ENCODE measurements at regions not wholly inside any gene's neighbourhood (a gene's known extent, or its start where the extent isn't known, plus 50 kb on each side); places are given as distances from the start of the nearest gene placed in this dataset.
"Not testable (repeated sequence)": the region's sequence is repeated elsewhere in the genome, so short reads cannot be mapped to it uniquely, and the experiment has no call there.

- Histone ChIP-seq H3K27me3 (replicated peaks in 1 of 7) (no peaks in the 10 kb centered on the region), H3K4me3 (no peak overlapping the region), H3K4me1 (no peaks in the 10 kb centered on the region), H3K9me3 (peaks cover 0 to 5% (median 0%) of the 10 kb centered on the region in 8 donors), H3K27ac (no peak overlapping the region), H3K36me3 (no peaks in the 10 kb centered on the region)
- no peak for TF ChIP-seq POLR2AphosphoS5 (IDR thresholded peaks at IDR 0.05)
- TF ChIP-seq CTCF (IDR thresholded peaks at IDR 0.05 in 8 of 11, conservative IDR thresholded peaks at IDR 0.05 in 3 of 11) = no peak
- no peak for TF ChIP-seq POLR2A (IDR thresholded peaks at IDR 0.05)
- intact Hi-C loops (cut with DNase I; ENCODE audit: low total_unique reads) = no loop called here
- WGBS, 5 donors = 70 to 90% (median 74%) methylated on average over 3 of the region's 3 CpGs
- no peak for DNase-seq
Measured at GRCh38 chr14:40682131-40682913, 924.4 kb upstream of the LRFN5 start.

- TF ChIP-seq POLR2AphosphoS5 (IDR thresholded peaks at IDR 0.05) (no peak), CTCF (IDR thresholded peaks at IDR 0.05 in 8 of 11, conservative IDR thresholded peaks at IDR 0.05 in 3 of 11) (no peak), POLR2A (IDR thresholded peaks at IDR 0.05) (no peak)
- WGBS, 5 donors = 77 to 89% (median 80%) methylated on average over 1 of the region's 1 CpG
- H3K4me3 ChIP-seq = no peak overlapping the region
- no peaks in the 10 kb centered on the region for H3K27me3 ChIP-seq (replicated peaks in 1 of 7)
- H3K4me1 ChIP-seq = no peaks in the 10 kb centered on the region
- H3K9me3 ChIP-seq = peaks cover 0 to 14% (median 0%) of the 10 kb centered on the region in 8 donors
- H3K36me3 ChIP-seq = no peaks in the 10 kb centered on the region
- no peak for DNase-seq
- intact Hi-C loops (cut with DNase I; ENCODE audit: low total_unique reads) = no loop called here
- no peak overlapping the region for H3K27ac ChIP-seq
Measured at GRCh38 chr14:40679256-40679655, 927.4 kb upstream of the LRFN5 start.

GRCh38 chr14:40677206-40677605, 929.5 kb upstream of the LRFN5 start:
- H3K27ac ChIP-seq; intact Hi-C loops (cut with DNase I; ENCODE audit: low total_unique reads); H3K4me3 ChIP-seq; H3K36me3 ChIP-seq; H3K27me3 ChIP-seq (replicated peaks in 1 of 7); DNase-seq; H3K4me1 ChIP-seq: not testable (repeated sequence)
- H3K9me3 ChIP-seq = peaks cover 0 to 14% (median 0%) of the 10 kb centered on the region in 8 donors

GRCh38 chr14:40674502-40674901, 932.2 kb upstream of the LRFN5 start:
- no peak overlapping the region for H3K27ac ChIP-seq
- no peaks in the 10 kb centered on the region for H3K27me3 ChIP-seq (replicated peaks in 1 of 7)
- DNase-seq = no peak
- no peaks in the 10 kb centered on the region for H3K4me1 ChIP-seq
- H3K36me3 ChIP-seq = no peaks in the 10 kb centered on the region
- H3K4me3 ChIP-seq = no peak overlapping the region
- intact Hi-C loops (cut with DNase I; ENCODE audit: low total_unique reads) = no loop called here
- 55 to 81% (median 65%) methylated on average over 1 of the region's 1 CpG for WGBS, 5 donors
- no peak for TF ChIP-seq POLR2AphosphoS5 (IDR thresholded peaks at IDR 0.05)
- TF ChIP-seq POLR2A (IDR thresholded peaks at IDR 0.05) = no peak
- no peak for TF ChIP-seq CTCF (IDR thresholded peaks at IDR 0.05 in 8 of 11, conservative IDR thresholded peaks at IDR 0.05 in 3 of 11)
- H3K9me3 ChIP-seq = peaks cover 0 to 10% (median 0%) of the 10 kb centered on the region in 8 donors
